ENCODE measurements at regions not wholly inside any gene's neighbourhood (a gene's known extent, or its start where the extent isn't known, plus 50 kb on each side); places are given as distances from the start of the nearest gene placed in this dataset.

GRCh38 chr4:138616775-138617174 is 374.6 kb upstream of the SLC7A11 start:
- TF ChIP-seq POLR2AphosphoS5 (IDR thresholded peaks at IDR 0.05) (no peak), CTCF (IDR thresholded peaks at IDR 0.05) (no peak)
